ENCODE measurements at regions not wholly inside any gene's neighbourhood (a gene's known extent, or its start where the extent isn't known, plus 50 kb on each side); places are given as distances from the start of the nearest gene placed in this dataset.

- Histone ChIP-seq H3K27me3 (no peaks in the 10 kb centered on the region), H3K4me1 (no peaks in the 10 kb centered on the region), H3K4me3 (ENCODE audit: low read depth, low read length) (no peak overlapping the region), H3K9me3 (no peaks in the 10 kb centered on the region), H3K36me3 (no peaks in the 10 kb centered on the region)
- TF ChIP-seq CTCF (IDR thresholded peaks at IDR 0.05; ENCODE audit: low read depth, low read length), result no peak
- peak; percentile 11 for DNase-seq
These were observed 234.5 kb upstream of the CDIN1 start for GRCh38 chr15:36344887-36345286.

GRCh38 chr15:36347272-36347858 is 232.1 kb upstream of the CDIN1 start:
- H3K27me3 ChIP-seq, result no peaks in the 10 kb centered on the region
- DNase-seq, result peak; percentile 17
- TF ChIP-seq CTCF (IDR thresholded peaks at IDR 0.05; ENCODE audit: low read depth, low read length), result no peak
- no peak overlapping the region for H3K4me3 ChIP-seq (ENCODE audit: low read depth, low read length)
- no peaks in the 10 kb centered on the region for H3K36me3 ChIP-seq
- no peaks in the 10 kb centered on the region for H3K4me1 ChIP-seq
- no peaks in the 10 kb centered on the region for H3K9me3 ChIP-seq

- TF ChIP-seq CTCF (IDR thresholded peaks at IDR 0.05; ENCODE audit: low read depth, low read length), result no peak
- no peaks in the 10 kb centered on the region for H3K27me3 ChIP-seq
These were observed 223.0 kb upstream of the CDIN1 start for GRCh38 chr15:36356466-36356865.

GRCh38 chr15:36356978-36357601 is 222.3 kb upstream of the CDIN1 start:
- TF ChIP-seq CTCF (IDR thresholded peaks at IDR 0.05; ENCODE audit: low read depth, low read length), result no peak
- DNase-seq, result no peak
- Histone ChIP-seq H3K27me3 (no peaks in the 10 kb centered on the region), H3K36me3 (no peaks in the 10 kb centered on the region), H3K9me3 (no peaks in the 10 kb centered on the region), H3K4me1 (peaks cover 19% of the 10 kb centered on the region), H3K4me3 (ENCODE audit: low read depth, low read length) (no peak overlapping the region)

More at GRCh38 chr15:36356466-36356865, 223.0 kb upstream of the CDIN1 start:
- Histone ChIP-seq H3K4me1 (peaks cover 19% of the 10 kb centered on the region), H3K4me3 (ENCODE audit: low read depth, low read length) (no peak overlapping the region), H3K9me3 (no peaks in the 10 kb centered on the region), H3K36me3 (no peaks in the 10 kb centered on the region)
- no peak for DNase-seq

- Histone ChIP-seq H3K9me3 (no peaks in the 10 kb centered on the region), H3K4me1 (peaks cover 19% of the 10 kb centered on the region), H3K27me3 (no peaks in the 10 kb centered on the region), H3K4me3 (ENCODE audit: low read depth, low read length) (no peak overlapping the region), H3K36me3 (no peaks in the 10 kb centered on the region)
- no peak for DNase-seq
- TF ChIP-seq CTCF (IDR thresholded peaks at IDR 0.05; ENCODE audit: low read depth, low read length), result no peak
These were observed 221.3 kb upstream of the CDIN1 start for GRCh38 chr15:36358094-36358493.

GRCh38 chr15:36358523-36358922 is 220.9 kb upstream of the CDIN1 start:
- Histone ChIP-seq H3K4me3 (ENCODE audit: low read depth, low read length) (no peak overlapping the region), H3K36me3 (no peaks in the 10 kb centered on the region), H3K9me3 (no peaks in the 10 kb centered on the region), H3K4me1 (peaks cover 19% of the 10 kb centered on the region), H3K27me3 (no peaks in the 10 kb centered on the region)
- DNase-seq, result no peak
- no peak for TF ChIP-seq CTCF (IDR thresholded peaks at IDR 0.05; ENCODE audit: low read depth, low read length)

Data from BE2C (cell line).